ENCODE measurements at regions not wholly inside any gene's neighbourhood (a gene's known extent, or its start where the extent isn't known, plus 50 kb on each side); places are given as distances from the start of the nearest gene placed in this dataset.

GRCh38 chr10:6338361-6338760 lies 135.6 kb downstream of the PFKFB3 start (continued):
- no peak for TF ChIP-seq MAFK (IDR thresholded peaks at IDR 0.05; ENCODE audit: low read depth, low read length)
- TF ChIP-seq CREB1 (IDR thresholded peaks at IDR 0.05), result no peak
- TF ChIP-seq CBX8 (IDR thresholded peaks at IDR 0.05; ENCODE audit: borderline replicate concordance, low read depth, low read length), result no peak
- no peak for TF ChIP-seq POU5F1 (IDR thresholded peaks at IDR 0.05; ENCODE audit: low read depth, low read length)
- TF ChIP-seq POLR2A (IDR thresholded peaks at IDR 0.05; ENCODE audit: control extremely low read depth in 1 of 2, low read depth in 2 of 2, low read length in 2 of 2), result no peak
- TF ChIP-seq SAP30 (IDR thresholded peaks at IDR 0.05; ENCODE audit: insufficient read depth, insufficient replicate concordance, low read length), result no peak
- no peak for TF ChIP-seq EP300 (IDR thresholded peaks at IDR 0.05; ENCODE audit: borderline replicate concordance in 1 of 2, low read depth in 2 of 2, low read length in 2 of 2)
- no peak for TF ChIP-seq CTBP2 (IDR thresholded peaks at IDR 0.05; ENCODE audit: borderline replicate concordance, insufficient read depth, insufficient read length, low read length)
- TF ChIP-seq EGR1 (IDR thresholded peaks at IDR 0.05; ENCODE audit: borderline replicate concordance, low read depth, low read length), result no peak
- no peak for TF ChIP-seq NRF1 (IDR thresholded peaks at IDR 0.05; ENCODE audit: low read depth, low read length)
- no peak for TF ChIP-seq RXRA (IDR thresholded peaks at IDR 0.05; ENCODE audit: insufficient read depth, low read depth, low read length)

All from H1 (cell line).